Esophagus squamous epithelium (tissue), 4 donors: ENCODE measurements at regions not wholly inside any gene's neighbourhood (a gene's known extent, or its start where the extent isn't known, plus 50 kb on each side); places are given as distances from the start of the nearest gene placed in this dataset.

Source experiments
- POLR2A ChIP-seq, 4 donors: fragments of 450-650 bp; IDR thresholded peaks; one replicate each; pipeline ENCODE4 v1.6.1; 2017; ENCODE audit warnings: antibody characterized with exemption in 4 of 4, mild to moderate bottlenecking in 4 of 4, moderate library complexity in 3 of 4
- TF ChIP-seq, protein P1 (sequence below), 6 experiments: fragments of 450-650 bp in 4 of 6; fragments of 200-600 bp in 2 of 6; sonication (generic) in 2 of 6; IDR thresholded peaks; one replicate each; pipeline ENCODE4 v1.5.1; 2016 to 2019; ENCODE audit warnings: antibody characterized with exemption in 6 of 6, mild to moderate bottlenecking in 4 of 6, moderate library complexity in 4 of 6

DNA sequence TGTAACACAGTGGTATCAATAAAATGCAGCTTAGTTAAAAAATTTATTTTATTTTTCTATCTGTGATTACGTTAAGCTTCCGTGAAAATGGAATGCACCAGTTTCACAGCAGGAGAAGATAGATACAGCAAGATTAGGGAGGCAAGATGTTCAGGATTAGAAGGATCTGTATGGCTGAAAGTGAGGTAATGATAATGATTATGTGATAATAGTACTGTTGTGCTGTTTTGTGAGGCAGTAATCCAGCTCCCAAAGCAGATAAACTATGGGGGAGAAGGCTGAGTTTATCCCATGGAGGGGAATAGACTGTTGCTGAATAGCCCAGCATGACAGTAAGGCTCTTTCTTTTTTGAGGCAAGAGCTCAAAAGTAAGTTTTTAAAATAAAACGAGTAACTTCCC is 216.1 kb upstream of the PRPS1L1 start:
- TF ChIP-seq, protein P1, sequence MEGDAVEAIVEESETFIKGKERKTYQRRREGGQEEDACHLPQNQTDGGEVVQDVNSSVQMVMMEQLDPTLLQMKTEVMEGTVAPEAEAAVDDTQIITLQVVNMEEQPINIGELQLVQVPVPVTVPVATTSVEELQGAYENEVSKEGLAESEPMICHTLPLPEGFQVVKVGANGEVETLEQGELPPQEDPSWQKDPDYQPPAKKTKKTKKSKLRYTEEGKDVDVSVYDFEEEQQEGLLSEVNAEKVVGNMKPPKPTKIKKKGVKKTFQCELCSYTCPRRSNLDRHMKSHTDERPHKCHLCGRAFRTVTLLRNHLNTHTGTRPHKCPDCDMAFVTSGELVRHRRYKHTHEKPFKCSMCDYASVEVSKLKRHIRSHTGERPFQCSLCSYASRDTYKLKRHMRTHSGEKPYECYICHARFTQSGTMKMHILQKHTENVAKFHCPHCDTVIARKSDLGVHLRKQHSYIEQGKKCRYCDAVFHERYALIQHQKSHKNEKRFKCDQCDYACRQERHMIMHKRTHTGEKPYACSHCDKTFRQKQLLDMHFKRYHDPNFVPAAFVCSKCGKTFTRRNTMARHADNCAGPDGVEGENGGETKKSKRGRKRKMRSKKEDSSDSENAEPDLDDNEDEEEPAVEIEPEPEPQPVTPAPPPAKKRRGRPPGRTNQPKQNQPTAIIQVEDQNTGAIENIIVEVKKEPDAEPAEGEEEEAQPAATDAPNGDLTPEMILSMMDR (IDR thresholded peaks at IDR 0.05): no peak
- no peak for TF ChIP-seq POLR2A (IDR thresholded peaks at IDR 0.05)
